ENCODE measurements at regions not wholly inside any gene's neighbourhood (a gene's known extent, or its start where the extent isn't known, plus 50 kb on each side); places are given as distances from the start of the nearest gene placed in this dataset.

DNA sequence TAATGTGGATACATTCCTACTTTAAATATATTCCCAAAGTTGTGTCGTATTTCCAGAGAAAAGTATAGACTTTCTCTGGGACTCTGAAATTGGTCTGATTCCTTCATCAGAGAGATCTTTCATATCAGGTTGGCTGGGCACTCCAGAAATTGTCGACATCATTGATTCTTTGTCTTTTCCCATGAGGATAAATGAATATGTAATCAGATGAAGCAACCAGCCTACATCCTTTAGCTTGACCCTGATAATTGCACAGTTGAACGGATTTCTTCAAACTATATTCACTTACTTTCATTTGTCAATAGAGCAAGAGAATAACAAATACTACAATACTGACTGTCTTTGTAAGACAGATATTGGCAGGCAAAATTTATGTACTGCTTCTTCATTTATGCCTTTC is 680.2 kb upstream of the LRRTM4 start:
- TF ChIP-seq, protein P1, sequence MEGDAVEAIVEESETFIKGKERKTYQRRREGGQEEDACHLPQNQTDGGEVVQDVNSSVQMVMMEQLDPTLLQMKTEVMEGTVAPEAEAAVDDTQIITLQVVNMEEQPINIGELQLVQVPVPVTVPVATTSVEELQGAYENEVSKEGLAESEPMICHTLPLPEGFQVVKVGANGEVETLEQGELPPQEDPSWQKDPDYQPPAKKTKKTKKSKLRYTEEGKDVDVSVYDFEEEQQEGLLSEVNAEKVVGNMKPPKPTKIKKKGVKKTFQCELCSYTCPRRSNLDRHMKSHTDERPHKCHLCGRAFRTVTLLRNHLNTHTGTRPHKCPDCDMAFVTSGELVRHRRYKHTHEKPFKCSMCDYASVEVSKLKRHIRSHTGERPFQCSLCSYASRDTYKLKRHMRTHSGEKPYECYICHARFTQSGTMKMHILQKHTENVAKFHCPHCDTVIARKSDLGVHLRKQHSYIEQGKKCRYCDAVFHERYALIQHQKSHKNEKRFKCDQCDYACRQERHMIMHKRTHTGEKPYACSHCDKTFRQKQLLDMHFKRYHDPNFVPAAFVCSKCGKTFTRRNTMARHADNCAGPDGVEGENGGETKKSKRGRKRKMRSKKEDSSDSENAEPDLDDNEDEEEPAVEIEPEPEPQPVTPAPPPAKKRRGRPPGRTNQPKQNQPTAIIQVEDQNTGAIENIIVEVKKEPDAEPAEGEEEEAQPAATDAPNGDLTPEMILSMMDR (IDR thresholded peaks at IDR 0.05; ENCODE audit: low read depth, low read length, missing control alignments), result no peak
- in situ Hi-C loops (cut with HindIII; ENCODE audit: low sequenced_read_pairs), result no loop called here
- DNase-seq (ENCODE audit: low read depth), result no peak
- H3K4me3 ChIP-seq (ENCODE audit: low read depth, low read length), result no peak overlapping the region

DNA sequence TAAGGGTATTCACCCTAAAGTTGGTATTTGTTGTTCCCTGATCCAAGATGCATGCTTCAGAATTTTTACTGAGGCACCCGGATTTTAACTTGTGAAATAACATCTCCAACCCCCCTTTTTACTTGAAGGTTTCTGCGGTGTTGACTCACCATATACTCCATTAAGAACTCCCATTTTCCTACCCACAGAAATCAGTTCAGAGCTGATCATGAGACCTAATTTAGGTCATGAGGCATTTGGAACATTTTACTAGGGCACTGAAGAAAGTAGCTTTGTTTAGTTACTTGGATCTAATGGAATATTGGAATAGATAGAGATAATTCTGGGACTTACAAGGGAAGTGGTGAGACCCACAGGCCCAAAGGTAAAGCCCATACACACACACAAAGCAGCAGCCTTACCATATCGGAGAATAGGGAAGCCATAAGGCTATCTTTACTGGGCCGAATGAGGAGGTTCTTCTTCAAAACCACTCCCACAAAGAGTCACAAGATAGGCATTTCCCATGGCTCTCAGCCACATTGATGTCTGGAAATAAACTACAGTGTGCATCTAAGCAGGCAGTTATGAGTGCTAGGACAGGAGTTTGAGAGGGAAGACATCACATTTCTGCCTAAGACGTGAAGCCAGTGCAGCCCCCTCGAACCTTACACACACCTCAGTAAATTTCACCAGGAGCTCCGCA is 681.0 kb upstream of the LRRTM4 start:
- TF ChIP-seq, protein P1 (IDR thresholded peaks at IDR 0.05; ENCODE audit: low read depth, low read length, missing control alignments), result no peak
- no peak for DNase-seq (ENCODE audit: low read depth)
- in situ Hi-C loops (cut with HindIII; ENCODE audit: low sequenced_read_pairs), result no loop called here
- H3K4me3 ChIP-seq (ENCODE audit: low read depth, low read length), result no peak overlapping the region

DNA sequence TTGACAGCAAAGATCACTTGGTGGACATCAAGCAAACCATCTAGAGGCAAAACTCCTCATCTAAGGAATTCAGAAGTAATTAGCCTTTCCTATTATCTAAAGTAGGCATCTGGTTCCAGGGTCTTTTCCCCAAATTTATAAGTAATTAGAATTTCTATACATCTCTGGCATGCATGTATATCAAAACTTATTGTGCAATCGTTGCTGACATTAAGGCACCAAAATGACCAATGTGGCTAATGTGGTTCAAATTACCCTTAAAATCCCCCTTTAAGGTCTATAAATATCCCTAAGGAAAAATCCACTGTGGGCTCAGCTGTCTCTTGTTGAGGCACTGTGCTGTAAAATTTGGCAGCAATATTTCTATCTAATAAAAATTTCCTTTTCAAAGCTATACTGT is 695.9 kb upstream of the LRRTM4 start:
- no peak for DNase-seq (ENCODE audit: low read depth)
- H3K4me3 ChIP-seq (ENCODE audit: low read depth, low read length), result no peak overlapping the region
- TF ChIP-seq, protein P1 (IDR thresholded peaks at IDR 0.05; ENCODE audit: low read depth, low read length, missing control alignments), result no peak
- in situ Hi-C loops (cut with HindIII; ENCODE audit: low sequenced_read_pairs), result no loop called here

DNA sequence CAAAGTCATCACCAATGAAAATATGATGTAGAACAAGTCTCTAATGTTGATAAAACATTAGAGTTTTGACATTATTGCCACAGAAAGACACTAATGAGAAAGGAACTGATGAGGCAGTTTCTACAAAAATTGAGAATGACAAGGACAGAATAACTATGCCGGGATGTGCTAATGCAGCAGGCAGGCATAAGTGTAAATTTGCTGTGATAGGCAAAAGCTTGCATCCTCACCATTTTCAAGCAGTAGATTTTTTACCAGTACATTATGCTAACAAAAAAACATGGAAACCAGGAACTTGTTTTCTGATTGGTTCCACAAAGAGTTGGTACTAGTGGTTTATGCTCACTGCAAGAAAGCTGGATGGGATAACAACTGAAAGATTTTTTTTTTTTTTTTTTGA is 715.5 kb upstream of the LRRTM4 start:
- no peak for DNase-seq (ENCODE audit: low read depth)
- in situ Hi-C loops (cut with HindIII; ENCODE audit: low sequenced_read_pairs), result no loop called here
- H3K4me3 ChIP-seq (ENCODE audit: low read depth, low read length), result no peak overlapping the region
- TF ChIP-seq, protein P1 (IDR thresholded peaks at IDR 0.05; ENCODE audit: low read depth, low read length, missing control alignments), result no peak

DNA sequence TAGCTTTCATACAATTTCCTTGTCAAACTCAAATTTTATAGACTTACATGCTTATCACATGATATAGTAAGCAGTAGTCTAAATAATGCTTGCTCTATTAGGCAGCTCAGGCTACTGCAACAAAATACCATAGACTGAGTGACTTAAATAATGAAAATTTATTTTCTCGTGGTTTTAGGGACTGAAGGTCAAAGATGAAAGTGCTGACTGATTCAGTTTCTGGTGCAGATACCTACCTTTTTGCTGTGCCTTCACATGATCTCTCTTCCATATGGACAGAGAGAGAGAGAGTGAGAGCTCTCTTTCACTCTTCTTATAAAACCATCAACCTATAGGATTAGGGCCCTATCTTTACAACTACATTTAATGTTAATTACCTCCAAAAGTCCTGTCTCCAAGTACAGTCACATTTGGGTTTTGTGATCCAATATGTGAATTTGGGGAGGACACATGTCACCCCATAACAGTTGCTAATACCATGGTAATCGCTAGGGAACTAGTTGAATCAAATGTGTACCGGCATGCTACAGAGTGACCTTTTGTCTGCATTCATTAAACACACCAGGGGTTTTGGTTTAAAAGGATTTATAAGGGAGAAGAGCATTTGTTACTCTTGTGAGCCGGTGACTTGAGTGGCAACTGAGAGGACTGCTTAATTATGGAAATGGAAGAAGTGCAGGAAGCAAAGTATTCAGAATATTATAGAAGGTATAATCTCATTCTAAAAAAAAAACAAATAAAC is 723.4 kb upstream of the LRRTM4 start:
- H3K4me3 ChIP-seq (ENCODE audit: low read depth, low read length), result no peak overlapping the region
- DNase-seq (ENCODE audit: low read depth), result no peak
- in situ Hi-C loops (cut with HindIII; ENCODE audit: low sequenced_read_pairs), result no loop called here
- TF ChIP-seq, protein P1 (IDR thresholded peaks at IDR 0.05; ENCODE audit: low read depth, low read length, missing control alignments), result no peak

DNA sequence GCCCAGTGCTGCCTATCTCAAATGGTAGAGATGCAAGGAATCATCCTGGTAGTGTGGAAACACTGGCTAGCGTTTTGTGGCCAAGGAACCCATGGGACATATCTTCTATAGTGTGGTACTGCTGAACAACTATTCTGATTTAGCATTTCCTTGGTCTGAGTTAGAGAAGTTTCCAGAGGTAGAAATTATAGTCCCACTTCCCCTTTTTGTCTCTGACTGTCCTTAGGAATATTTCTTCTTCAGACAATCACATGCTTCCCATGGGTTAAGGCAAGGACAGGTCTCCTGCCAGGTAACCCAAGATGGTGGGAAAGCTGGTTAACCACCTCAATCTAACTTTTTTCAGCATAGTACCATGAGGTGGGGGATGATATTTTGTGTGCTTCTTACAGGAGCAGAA is 729.5 kb upstream of the LRRTM4 start:
- TF ChIP-seq, protein P1 (IDR thresholded peaks at IDR 0.05; ENCODE audit: low read depth, low read length, missing control alignments), result no peak

More for the DNA sequence above, 729.5 kb upstream of the LRRTM4 start:
- DNase-seq (ENCODE audit: low read depth), result no peak
- H3K4me3 ChIP-seq (ENCODE audit: low read depth, low read length), result no peak overlapping the region
- in situ Hi-C loops (cut with HindIII; ENCODE audit: low sequenced_read_pairs), result no loop called here
